Fibroblast of upper back skin (primary cell): ENCODE measurements at regions not wholly inside any gene's neighbourhood (a gene's known extent, or its start where the extent isn't known, plus 50 kb on each side); places are given as distances from the start of the nearest gene placed in this dataset.
"Not testable (repeated sequence)": the region's sequence is repeated elsewhere in the genome, so short reads cannot be mapped to it uniquely, and the experiment has no call there.

Source experiments
- DNase-seq: peaks from one replicate; pipeline ENCODE4 v3.0.0-alpha.2; 2013

- DNase-seq: no peak
These were observed 60.5 kb upstream of the NANOS1 start for GRCh38 chr10:118969014-118969413.

GRCh38 chr10:118970770-118971169 is 58.7 kb upstream of the NANOS1 start:
- no peak for DNase-seq

- no peak for DNase-seq
These were observed 58.3 kb upstream of the NANOS1 start for GRCh38 chr10:118971187-118971586.

GRCh38 chr10:118971876-118972275 is 57.6 kb upstream of the NANOS1 start:
- no peak for DNase-seq

GRCh38 chr10:118973744-118974143 is 55.8 kb upstream of the NANOS1 start:
- DNase-seq: no peak

- DNase-seq: no peak
These were observed 54.6 kb upstream of the NANOS1 start for GRCh38 chr10:118974951-118975350.

GRCh38 chr10:118976219-118976618 is 53.3 kb upstream of the NANOS1 start:
- not testable (repeated sequence) for DNase-seq

GRCh38 chr10:118977022-118977599 is 52.4 kb upstream of the NANOS1 start:
- DNase-seq: no peak

- DNase-seq: no peak
These were observed 51.7 kb upstream of the NANOS1 start for GRCh38 chr10:118977835-118978234.

GRCh38 chr10:118978316-118978997 is 51.1 kb upstream of the NANOS1 start:
- no peak for DNase-seq

GRCh38 chr10:118978998-118979350 is 50.5 kb upstream of the NANOS1 start:
- no peak for DNase-seq

GRCh38 chr10:118979661-118980060 is 49.9 kb upstream of the NANOS1 start:
- no peak for DNase-seq
